ENCODE measurements at regions not wholly inside any gene's neighbourhood (a gene's known extent, or its start where the extent isn't known, plus 50 kb on each side); places are given as distances from the start of the nearest gene placed in this dataset.

DNA sequence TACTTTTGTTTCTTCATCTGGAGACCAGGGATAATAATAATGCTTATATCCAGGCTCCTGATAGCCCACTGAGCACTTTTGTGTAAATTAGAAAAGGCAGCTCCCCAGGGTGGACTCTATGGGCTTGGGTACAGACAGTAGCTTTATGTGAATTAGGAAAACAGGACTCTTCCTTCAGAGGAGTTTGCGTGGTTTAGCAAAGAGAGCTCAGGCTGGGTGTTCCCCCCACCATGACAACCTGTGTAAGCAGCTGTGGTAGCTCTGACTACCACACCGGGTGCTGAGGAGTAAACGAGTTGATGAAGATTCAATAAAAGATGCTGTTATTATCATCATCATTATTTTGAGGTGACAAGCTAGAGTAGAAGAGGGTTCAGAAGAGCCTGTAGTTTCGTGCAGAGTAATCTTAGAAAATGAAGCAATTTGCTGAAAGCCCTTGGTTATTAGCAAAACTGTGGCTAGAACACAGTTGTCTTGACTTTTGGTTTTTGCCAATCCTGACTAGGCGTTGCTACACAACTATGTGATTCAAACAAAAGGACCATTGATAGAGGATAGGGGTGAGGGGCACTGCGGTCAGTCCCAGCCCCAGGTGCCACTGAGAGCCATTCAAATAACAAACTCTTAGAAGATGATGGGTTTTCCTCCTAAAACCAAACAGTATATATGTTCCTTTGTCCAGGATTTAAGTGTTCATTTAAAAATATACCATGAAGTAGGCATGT, 60.6 kb upstream of the LIMCH1 start:
- TF ChIP-seq POLR2A (IDR thresholded peaks at IDR 0.05; ENCODE audit: low read length) = no peak
- no peak for TF ChIP-seq GATA1 (IDR thresholded peaks at IDR 0.05; ENCODE audit: low read depth, low read length)

Data from erythroblast (primary cell).